Kasumi-1 (cell line): ENCODE measurements at regions not wholly inside any gene's neighbourhood (a gene's known extent, or its start where the extent isn't known, plus 50 kb on each side); places are given as distances from the start of the nearest gene placed in this dataset.
"Not testable (repeated sequence)": the region's sequence is repeated elsewhere in the genome, so short reads cannot be mapped to it uniquely, and the experiment has no call there.

ENCODE experiments used
- DNase-seq, 2 experiments: peaks; one replicate each; lab custom pipeline; 2025; lab: John Stamatoyannopoulos, UW

- no peak for DNase-seq
These were observed 313.4 kb downstream of the SQOR start for GRCh38 chr15:45948181-45948621.

- DNase-seq: no peak
These were observed 324.1 kb downstream of the SQOR start for GRCh38 chr15:45958924-45959323.

- no peak for DNase-seq
These were observed 327.9 kb downstream of the SQOR start for GRCh38 chr15:45962733-45963132.

- no peak for DNase-seq
These were observed 335.7 kb downstream of the SQOR start for GRCh38 chr15:45970542-45970941.

GRCh38 chr15:45980366-45980765 lies 345.5 kb downstream of the SQOR start:
- DNase-seq: no peak

- DNase-seq: no peak
These were observed 346.8 kb downstream of the SQOR start for GRCh38 chr15:45981625-45982024.

- DNase-seq: no peak
These were observed 357.0 kb downstream of the SQOR start for GRCh38 chr15:45991863-45992262.

GRCh38 chr15:45993072-45993471 lies 358.2 kb downstream of the SQOR start:
- DNase-seq: no peak

GRCh38 chr15:45993508-45993907 lies 358.7 kb downstream of the SQOR start:
- DNase-seq: no peak

GRCh38 chr15:45995800-45996199 lies 361.0 kb downstream of the SQOR start:
- DNase-seq: no peak

GRCh38 chr15:46014532-46014931 lies 379.7 kb downstream of the SQOR start:
- no peak for DNase-seq

- no peak for DNase-seq
These were observed 399.9 kb downstream of the SQOR start for GRCh38 chr15:46034755-46035154.

GRCh38 chr15:46039703-46040102 lies 404.9 kb downstream of the SQOR start:
- no peak for DNase-seq

- no peak for DNase-seq
These were observed 407.1 kb downstream of the SQOR start for GRCh38 chr15:46041905-46042304.

GRCh38 chr15:46059921-46060594 lies 425.2 kb downstream of the SQOR start:
- DNase-seq: no peak

- no peak for DNase-seq
These were observed 426.2 kb downstream of the SQOR start for GRCh38 chr15:46061002-46061401.

GRCh38 chr15:46077220-46077619 lies 442.4 kb downstream of the SQOR start:
- DNase-seq: no peak

GRCh38 chr15:46079046-46079445 lies 444.2 kb downstream of the SQOR start:
- no peak for DNase-seq

GRCh38 chr15:46080016-46080415 lies 445.2 kb downstream of the SQOR start:
- no peak for DNase-seq

GRCh38 chr15:46088486-46089445 lies 453.9 kb downstream of the SQOR start:
- no peak for DNase-seq

GRCh38 chr15:46089467-46089935 lies 454.7 kb downstream of the SQOR start:
- no peak for DNase-seq

- peak; percentile 1 to 4 for DNase-seq
These were observed 457.1 kb downstream of the SQOR start for GRCh38 chr15:46091860-46092450.

GRCh38 chr15:46098006-46098405 lies 463.2 kb downstream of the SQOR start:
- not testable (repeated sequence) for DNase-seq
